MM.1S (cell line): ENCODE measurements at regions not wholly inside any gene's neighbourhood (a gene's known extent, or its start where the extent isn't known, plus 50 kb on each side); places are given as distances from the start of the nearest gene placed in this dataset.

Experiments used
- DNase-seq: peaks from one replicate; pipeline ENCODE4 v3.0.0-alpha.2; 2015
- H2AFZ ChIP-seq: fragments of 300-600 bp; sonication (generic); 2 replicates; pipeline ENCODE4 v1.6.0; 2016; ENCODE audit warnings: antibody characterized with exemption, low read length
- H3F3A ChIP-seq: fragments of 300-600 bp; sonication (generic); 2 replicates; pipeline ENCODE4 v1.6.1; 2016; ENCODE audit warnings: mild to moderate bottlenecking, antibody characterized with exemption, low read length, moderate library complexity, mixed read lengths; ENCODE audit not compliant: insufficient read depth
- H3K27ac ChIP-seq: fragments of 300-600 bp; sonication (generic); 2 replicates; pipeline ENCODE4 v1.5.1; 2016; ENCODE audit warnings: mild to moderate bottlenecking, low read length
- H3K27me3 ChIP-seq: fragments of 300-600 bp; sonication (generic); replicated peaks from 2 replicates; pipeline ENCODE4 v1.6.0; 2016; ENCODE audit warnings: low read length; ENCODE audit not compliant: insufficient read depth
- H3K36me3 ChIP-seq: fragments of 300-600 bp; sonication (generic); replicated peaks from 2 replicates; pipeline ENCODE4 v1.6.1; 2016; ENCODE audit warnings: mild to moderate bottlenecking, low read length, mixed read lengths; ENCODE audit not compliant: insufficient read depth
- H3K4me1 ChIP-seq: fragments of 300-600 bp; sonication (generic); 2 replicates; pipeline ENCODE4 v1.6.1; 2016; ENCODE audit warnings: low read length, mixed read lengths
- H3K4me2 ChIP-seq: fragments of 300-600 bp; sonication (generic); 2 replicates; pipeline ENCODE4 v1.6.0; 2016; ENCODE audit warnings: low read depth, low read length
- H3K4me3 ChIP-seq: fragments of 300-600 bp; sonication (generic); 2 replicates; pipeline ENCODE4 v1.5.1; 2016; ENCODE audit warnings: low read length, mixed read lengths
- H3K79me2 ChIP-seq: fragments of 300-600 bp; sonication (generic); 2 replicates; pipeline ENCODE4 v1.6.1; 2016; ENCODE audit warnings: mixed run types, low read length, mixed read lengths
- H3K9ac ChIP-seq: fragments of 300-600 bp; sonication (generic); 2 replicates; pipeline ENCODE4 v1.6.1; 2016; ENCODE audit warnings: low read length, mixed read lengths
- H3K9me2 ChIP-seq: fragments of 300-600 bp; sonication (generic); replicated peaks from 2 replicates; pipeline ENCODE4 v1.6.1; 2016; ENCODE audit warnings: mild to moderate bottlenecking, low read length, mixed read lengths; ENCODE audit not compliant: insufficient read depth
- H3K9me3 ChIP-seq: fragments of 300-600 bp; sonication (generic); replicated peaks from 2 replicates; pipeline ENCODE4 v1.6.1; 2016; ENCODE audit warnings: mild to moderate bottlenecking, low read length, mixed read lengths; ENCODE audit not compliant: insufficient read depth
- H4K20me1 ChIP-seq: fragments of 300-600 bp; sonication (generic); 2 replicates; pipeline ENCODE4 v1.6.1; 2016; ENCODE audit warnings: mild to moderate bottlenecking, low read length, moderate library complexity, mixed read lengths; ENCODE audit not compliant: insufficient read depth
- EZH2 ChIP-seq: fragments of 300-600 bp; sonication (generic); optimal IDR thresholded peaks from 2 replicates; pipeline ENCODE3; 2017; ENCODE audit warnings: low read depth, mild to moderate bottlenecking, antibody characterized with exemption, low read length, mixed read lengths
- EZH2phosphoT487 ChIP-seq: fragments of 300-600 bp; sonication (generic); IDR thresholded peaks from 2 replicates; pipeline ENCODE4 v1.6.1; 2018; ENCODE audit warnings: antibody characterized with exemption, low read length
- TF ChIP-seq, protein P1 (sequence below): fragments of 300-600 bp; sonication (generic); IDR thresholded peaks from 2 replicates; pipeline ENCODE4 v1.5.1; 2016; ENCODE audit warnings: antibody characterized with exemption, low read length, mixed read lengths

- H3K9me3 ChIP-seq: no peaks in the 10 kb centered on the region
- no peaks in the 10 kb centered on the region for H4K20me1 ChIP-seq
- H3K4me3 ChIP-seq: no peak overlapping the region
- no peaks in the 10 kb centered on the region for H3F3A ChIP-seq
- no peak for DNase-seq
- H3K27me3 ChIP-seq: no peaks in the 10 kb centered on the region
- no peak overlapping the region for H2AFZ ChIP-seq
- H3K4me1 ChIP-seq: no peaks in the 10 kb centered on the region
- no peak overlapping the region for H3K4me2 ChIP-seq
- H3K36me3 ChIP-seq: no peaks in the 10 kb centered on the region
- H3K27ac ChIP-seq: no peak overlapping the region
- H3K79me2 ChIP-seq: no peaks in the 10 kb centered on the region
- TF ChIP-seq EZH2 (no peak), EZH2phosphoT487 (no peak)
- TF ChIP-seq, protein P1, sequence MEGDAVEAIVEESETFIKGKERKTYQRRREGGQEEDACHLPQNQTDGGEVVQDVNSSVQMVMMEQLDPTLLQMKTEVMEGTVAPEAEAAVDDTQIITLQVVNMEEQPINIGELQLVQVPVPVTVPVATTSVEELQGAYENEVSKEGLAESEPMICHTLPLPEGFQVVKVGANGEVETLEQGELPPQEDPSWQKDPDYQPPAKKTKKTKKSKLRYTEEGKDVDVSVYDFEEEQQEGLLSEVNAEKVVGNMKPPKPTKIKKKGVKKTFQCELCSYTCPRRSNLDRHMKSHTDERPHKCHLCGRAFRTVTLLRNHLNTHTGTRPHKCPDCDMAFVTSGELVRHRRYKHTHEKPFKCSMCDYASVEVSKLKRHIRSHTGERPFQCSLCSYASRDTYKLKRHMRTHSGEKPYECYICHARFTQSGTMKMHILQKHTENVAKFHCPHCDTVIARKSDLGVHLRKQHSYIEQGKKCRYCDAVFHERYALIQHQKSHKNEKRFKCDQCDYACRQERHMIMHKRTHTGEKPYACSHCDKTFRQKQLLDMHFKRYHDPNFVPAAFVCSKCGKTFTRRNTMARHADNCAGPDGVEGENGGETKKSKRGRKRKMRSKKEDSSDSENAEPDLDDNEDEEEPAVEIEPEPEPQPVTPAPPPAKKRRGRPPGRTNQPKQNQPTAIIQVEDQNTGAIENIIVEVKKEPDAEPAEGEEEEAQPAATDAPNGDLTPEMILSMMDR: no peak
- no peak overlapping the region for H3K9ac ChIP-seq
- no peaks in the 10 kb centered on the region for H3K9me2 ChIP-seq
Observed at GRCh38 chr4:114267976-114268375, 288.5 kb upstream of the ARSJ start.

GRCh38 chr4:114271031-114271430, 291.6 kb upstream of the ARSJ start:
- Histone ChIP-seq H3K4me2 (0 out of 2 replicates have a peak overlapping the region, but pooled peaks have one; percentile 0), H3K9me2 (no peaks in the 10 kb centered on the region), H3K79me2 (no peaks in the 10 kb centered on the region), H2AFZ (no peak overlapping the region), H3F3A (no peaks in the 10 kb centered on the region), H3K27ac (no peak overlapping the region), H3K4me3 (no peak overlapping the region), H3K9ac (no peak overlapping the region), H4K20me1 (no peaks in the 10 kb centered on the region), H3K4me1 (no peaks in the 10 kb centered on the region), H3K9me3 (no peaks in the 10 kb centered on the region), H3K27me3 (no peaks in the 10 kb centered on the region), H3K36me3 (no peaks in the 10 kb centered on the region)
- TF ChIP-seq EZH2: no peak
- TF ChIP-seq, protein P1: no peak
- no peak for TF ChIP-seq EZH2phosphoT487
- no peak for DNase-seq

DNA sequence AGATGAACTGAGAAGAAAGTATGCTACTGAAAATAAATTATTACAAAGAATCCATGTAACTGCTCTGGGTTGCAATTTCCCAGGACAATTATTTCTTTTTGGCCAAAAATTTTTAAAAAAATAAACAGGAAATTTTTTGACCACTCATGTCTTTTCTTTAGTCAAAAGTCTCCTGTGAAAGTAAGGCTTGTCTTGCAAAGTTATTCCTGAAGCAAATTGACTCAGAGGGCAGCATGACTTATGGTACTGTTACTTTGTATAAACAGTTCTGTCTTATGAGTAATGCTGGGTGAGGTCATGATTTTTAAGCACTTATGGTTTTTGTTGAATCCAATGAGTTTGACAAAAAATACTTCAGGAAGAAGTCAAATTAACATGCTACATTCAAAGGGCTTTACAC, 292.8 kb upstream of the ARSJ start:
- no peak overlapping the region for H3K4me3 ChIP-seq
- H3K79me2 ChIP-seq: no peaks in the 10 kb centered on the region
- DNase-seq: no peak
- no peak overlapping the region for H3K27ac ChIP-seq
- H4K20me1 ChIP-seq: no peaks in the 10 kb centered on the region
- no peaks in the 10 kb centered on the region for H3F3A ChIP-seq
- no peaks in the 10 kb centered on the region for H3K4me1 ChIP-seq
- TF ChIP-seq, protein P1: no peak
- TF ChIP-seq EZH2 (no peak), EZH2phosphoT487 (no peak)
- H3K27me3 ChIP-seq: no peaks in the 10 kb centered on the region
- H2AFZ ChIP-seq: no peak overlapping the region
- H3K4me2 ChIP-seq: no peak overlapping the region
- no peaks in the 10 kb centered on the region for H3K9me2 ChIP-seq
- H3K36me3 ChIP-seq: no peaks in the 10 kb centered on the region
- H3K9ac ChIP-seq: no peak overlapping the region
- H3K9me3 ChIP-seq: no peaks in the 10 kb centered on the region
